ENCODE measurements at regions not wholly inside any gene's neighbourhood (a gene's known extent, or its start where the extent isn't known, plus 50 kb on each side); places are given as distances from the start of the nearest gene placed in this dataset.

DNA sequence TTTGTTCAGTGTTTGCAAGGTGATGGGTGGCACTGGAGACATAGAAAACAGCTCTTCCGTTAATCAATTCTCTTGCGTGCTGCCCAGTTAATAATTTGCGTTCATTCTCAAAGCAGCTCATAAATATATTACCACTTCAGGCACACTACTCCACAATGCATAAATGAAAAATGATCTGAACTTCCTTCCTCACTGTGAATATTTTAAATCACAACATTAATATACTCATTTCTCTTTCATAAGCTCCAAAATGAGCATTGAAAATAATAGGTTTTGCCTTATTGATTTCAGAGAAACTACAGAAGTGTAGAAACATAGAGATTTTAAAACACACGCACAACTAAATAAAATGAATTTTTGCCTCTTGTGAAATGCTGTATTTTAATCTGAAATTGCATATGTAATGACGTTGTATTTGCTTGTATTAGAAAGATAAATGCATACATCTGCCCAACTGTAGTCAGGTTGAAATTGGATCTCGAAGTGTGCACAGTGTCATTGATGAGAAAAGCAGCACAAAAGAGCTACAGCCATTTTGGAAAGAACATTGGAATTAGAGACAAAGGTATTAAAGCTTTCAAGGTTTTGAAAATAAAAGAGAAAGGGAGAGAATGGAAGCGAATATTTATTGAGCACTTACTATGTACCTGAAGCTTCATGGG is 350.5 kb downstream of the LPIN1 start:
- no peak overlapping the region for H3K27ac Mint-ChIP-seq
- ATAC-seq (ENCODE audit: low read depth) (no peak), DNase-seq (no peak)
- peaks cover 18% of the 10 kb centered on the region for H3K4me1 Mint-ChIP-seq
- TF ChIP-seq, protein P1, sequence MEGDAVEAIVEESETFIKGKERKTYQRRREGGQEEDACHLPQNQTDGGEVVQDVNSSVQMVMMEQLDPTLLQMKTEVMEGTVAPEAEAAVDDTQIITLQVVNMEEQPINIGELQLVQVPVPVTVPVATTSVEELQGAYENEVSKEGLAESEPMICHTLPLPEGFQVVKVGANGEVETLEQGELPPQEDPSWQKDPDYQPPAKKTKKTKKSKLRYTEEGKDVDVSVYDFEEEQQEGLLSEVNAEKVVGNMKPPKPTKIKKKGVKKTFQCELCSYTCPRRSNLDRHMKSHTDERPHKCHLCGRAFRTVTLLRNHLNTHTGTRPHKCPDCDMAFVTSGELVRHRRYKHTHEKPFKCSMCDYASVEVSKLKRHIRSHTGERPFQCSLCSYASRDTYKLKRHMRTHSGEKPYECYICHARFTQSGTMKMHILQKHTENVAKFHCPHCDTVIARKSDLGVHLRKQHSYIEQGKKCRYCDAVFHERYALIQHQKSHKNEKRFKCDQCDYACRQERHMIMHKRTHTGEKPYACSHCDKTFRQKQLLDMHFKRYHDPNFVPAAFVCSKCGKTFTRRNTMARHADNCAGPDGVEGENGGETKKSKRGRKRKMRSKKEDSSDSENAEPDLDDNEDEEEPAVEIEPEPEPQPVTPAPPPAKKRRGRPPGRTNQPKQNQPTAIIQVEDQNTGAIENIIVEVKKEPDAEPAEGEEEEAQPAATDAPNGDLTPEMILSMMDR (IDR thresholded peaks at IDR 0.05), result no peak
- CTCF ChIA-PET, result no interaction called here
- no peaks in the 10 kb centered on the region for H3K9me3 Mint-ChIP-seq
- POLR2A ChIA-PET, result interaction anchor here (1.2 kb wide), 1 partner anchor 29 kb away, joined by 3 read pairs; no protein-coding TSS in a partner anchor
- H3K36me3 Mint-ChIP-seq (ENCODE audit: low read depth), result no peaks in the 10 kb centered on the region
- intact Hi-C loops (cut with micrococcal nuclease), result no loop called here
- no peaks in the 10 kb centered on the region for H3K27me3 Mint-ChIP-seq
- no peak overlapping the region for H3K4me3 Mint-ChIP-seq

DNA sequence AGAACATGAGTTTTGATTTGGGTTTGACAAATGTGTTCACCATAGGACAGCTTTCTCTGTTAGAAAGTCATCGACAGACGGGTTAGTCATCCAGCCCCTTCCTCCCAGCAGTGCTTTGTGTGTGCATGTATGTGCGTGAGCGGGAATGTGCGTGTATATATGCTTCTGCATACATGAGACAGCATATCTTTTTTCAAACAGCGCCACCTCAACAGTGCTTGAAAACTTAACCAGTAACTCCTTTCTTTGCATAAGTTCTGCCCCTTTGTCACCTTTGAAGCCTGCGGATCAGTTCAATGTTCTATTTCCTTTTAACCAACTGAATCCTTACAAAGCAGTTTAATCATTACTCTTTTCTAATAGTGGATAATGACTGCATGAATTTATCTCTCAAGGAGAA is 351.4 kb downstream of the LPIN1 start:
- DNase-seq (no peak), ATAC-seq (ENCODE audit: low read depth) (no peak)
- H3K9me3 Mint-ChIP-seq, result no peaks in the 10 kb centered on the region
- TF ChIP-seq, protein P1 (IDR thresholded peaks at IDR 0.05), result no peak
- H3K36me3 Mint-ChIP-seq (ENCODE audit: low read depth), result no peaks in the 10 kb centered on the region
- H3K27me3 Mint-ChIP-seq, result no peaks in the 10 kb centered on the region
- H3K4me1 Mint-ChIP-seq, result peaks cover 20% of the 10 kb centered on the region
- no peak overlapping the region for H3K4me3 Mint-ChIP-seq
- intact Hi-C loops (cut with micrococcal nuclease), result no loop called here
- POLR2A ChIA-PET, result no interaction called here
- H3K27ac Mint-ChIP-seq, result no peak overlapping the region
- CTCF ChIA-PET, result no interaction called here

DNA sequence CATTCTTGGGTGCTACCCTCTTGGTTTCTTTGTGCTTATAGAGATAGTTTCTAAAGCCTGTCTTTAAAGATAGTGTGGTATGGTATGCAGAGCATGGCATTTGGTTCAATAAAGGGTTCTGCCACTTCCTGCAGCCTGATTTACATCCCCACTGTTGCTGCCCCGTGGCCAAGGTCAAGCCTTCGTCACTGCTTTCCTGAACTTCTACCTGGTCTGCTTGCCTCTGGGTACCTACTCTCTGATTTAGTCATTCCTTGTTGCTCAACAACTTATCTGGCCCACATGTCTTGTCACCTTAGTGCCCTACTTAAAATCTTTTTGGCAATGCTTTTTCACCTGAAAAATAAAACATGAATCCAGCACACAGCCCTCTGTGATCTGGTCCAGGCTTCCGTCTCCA is 352.9 kb downstream of the LPIN1 start:
- DNase-seq, result no peak
- ChIA-PET POLR2A (no interaction called here), CTCF (no interaction called here)
- Mint-ChIP-seq H3K27ac (no peak overlapping the region), H3K27me3 (no peaks in the 10 kb centered on the region), H3K4me3 (no peak overlapping the region), H3K9me3 (no peaks in the 10 kb centered on the region), H3K4me1 (peaks cover 20% of the 10 kb centered on the region), H3K36me3 (ENCODE audit: low read depth) (no peaks in the 10 kb centered on the region)
- TF ChIP-seq, protein P1 (IDR thresholded peaks at IDR 0.05), result no peak
- intact Hi-C loops (cut with micrococcal nuclease), result no loop called here
- no peak for ATAC-seq (ENCODE audit: low read depth)

- H3K4me1 Mint-ChIP-seq, result peaks cover 25% of the 10 kb centered on the region
- ChIA-PET CTCF (no interaction called here), POLR2A (no interaction called here)
- DNase-seq (no peak), ATAC-seq (ENCODE audit: low read depth) (no peak)
- no peak overlapping the region for H3K27ac Mint-ChIP-seq
- intact Hi-C loops (cut with micrococcal nuclease), result loop anchor here (2.0 kb wide), 1 partner anchor 14 kb away; no protein-coding TSS in a partner anchor
- no peak overlapping the region for H3K4me3 Mint-ChIP-seq
- H3K27me3 Mint-ChIP-seq, result no peaks in the 10 kb centered on the region
- H3K36me3 Mint-ChIP-seq (ENCODE audit: low read depth), result no peaks in the 10 kb centered on the region
- no peaks in the 10 kb centered on the region for H3K9me3 Mint-ChIP-seq
- TF ChIP-seq, protein P1 (IDR thresholded peaks at IDR 0.05), result no peak
Observed at GRCh38 chr2:12102679-12103078, 356.2 kb downstream of the LPIN1 start.

DNA sequence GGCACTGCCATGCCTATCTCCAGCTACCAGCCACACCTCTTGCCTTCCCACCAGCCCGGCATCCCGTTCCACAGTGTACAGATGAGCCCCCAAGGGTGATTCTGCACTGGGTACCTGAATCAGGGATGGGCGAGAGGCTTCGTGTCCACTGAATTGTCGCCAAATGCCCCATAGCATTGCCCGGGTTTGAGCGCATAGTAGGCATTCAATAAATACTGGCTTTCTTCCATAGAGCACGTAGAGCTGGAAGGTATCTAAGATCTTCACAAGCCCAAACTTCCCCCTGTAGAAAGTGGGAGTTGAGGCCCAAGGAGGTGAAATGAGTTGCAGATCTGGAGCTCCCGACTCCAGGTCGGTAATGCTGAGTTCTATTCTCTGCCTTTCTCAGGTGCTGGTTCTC is 358.7 kb downstream of the LPIN1 start:
- CTCF ChIA-PET, result no interaction called here
- no peak overlapping the region for H3K27ac Mint-ChIP-seq

More for the DNA sequence above, 358.7 kb downstream of the LPIN1 start:
- ATAC-seq (ENCODE audit: low read depth), result no peak
- Mint-ChIP-seq H3K9me3 (no peaks in the 10 kb centered on the region), H3K27me3 (no peaks in the 10 kb centered on the region), H3K36me3 (ENCODE audit: low read depth) (no peaks in the 10 kb centered on the region), H3K4me1 (peaks cover 25% of the 10 kb centered on the region), H3K4me3 (no peak overlapping the region)
- POLR2A ChIA-PET, result no interaction called here
- TF ChIP-seq, protein P1 (IDR thresholded peaks at IDR 0.05), result no peak
- intact Hi-C loops (cut with micrococcal nuclease), result no loop called here
- no peak for DNase-seq
